ENCODE measurements at regions not wholly inside any gene's neighbourhood (a gene's known extent, or its start where the extent isn't known, plus 50 kb on each side); places are given as distances from the start of the nearest gene placed in this dataset.

DNA sequence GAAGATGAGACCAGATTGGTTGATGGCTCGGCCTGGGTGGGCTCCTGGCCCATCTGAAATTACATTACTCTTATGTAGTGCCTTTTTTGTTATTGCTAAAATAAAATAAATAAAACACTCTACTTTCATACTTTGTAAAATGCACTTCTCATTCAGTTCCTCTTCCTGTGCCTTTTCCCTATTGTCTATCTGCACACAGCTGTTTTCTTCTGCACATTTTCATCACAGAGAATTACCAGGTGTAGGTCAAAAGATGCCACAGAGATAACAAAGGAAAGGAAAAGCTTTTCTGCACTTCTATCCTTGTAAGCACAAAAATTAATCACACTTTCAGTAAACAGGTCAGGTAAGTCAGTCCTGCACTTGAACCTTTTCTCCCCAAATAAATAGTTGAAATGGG, 265.1 kb downstream of the BTG1 start:
- TF ChIP-seq, protein P1, sequence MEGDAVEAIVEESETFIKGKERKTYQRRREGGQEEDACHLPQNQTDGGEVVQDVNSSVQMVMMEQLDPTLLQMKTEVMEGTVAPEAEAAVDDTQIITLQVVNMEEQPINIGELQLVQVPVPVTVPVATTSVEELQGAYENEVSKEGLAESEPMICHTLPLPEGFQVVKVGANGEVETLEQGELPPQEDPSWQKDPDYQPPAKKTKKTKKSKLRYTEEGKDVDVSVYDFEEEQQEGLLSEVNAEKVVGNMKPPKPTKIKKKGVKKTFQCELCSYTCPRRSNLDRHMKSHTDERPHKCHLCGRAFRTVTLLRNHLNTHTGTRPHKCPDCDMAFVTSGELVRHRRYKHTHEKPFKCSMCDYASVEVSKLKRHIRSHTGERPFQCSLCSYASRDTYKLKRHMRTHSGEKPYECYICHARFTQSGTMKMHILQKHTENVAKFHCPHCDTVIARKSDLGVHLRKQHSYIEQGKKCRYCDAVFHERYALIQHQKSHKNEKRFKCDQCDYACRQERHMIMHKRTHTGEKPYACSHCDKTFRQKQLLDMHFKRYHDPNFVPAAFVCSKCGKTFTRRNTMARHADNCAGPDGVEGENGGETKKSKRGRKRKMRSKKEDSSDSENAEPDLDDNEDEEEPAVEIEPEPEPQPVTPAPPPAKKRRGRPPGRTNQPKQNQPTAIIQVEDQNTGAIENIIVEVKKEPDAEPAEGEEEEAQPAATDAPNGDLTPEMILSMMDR (IDR thresholded peaks at IDR 0.05; ENCODE audit: low read depth, low read length, missing input control), result no peak
- TF ChIP-seq REST (IDR thresholded peaks at IDR 0.05), result no peak

Measured in liver (tissue), 2 donors.